AG09319 (cell line): ENCODE measurements at regions not wholly inside any gene's neighbourhood (a gene's known extent, or its start where the extent isn't known, plus 50 kb on each side); places are given as distances from the start of the nearest gene placed in this dataset.
"Not testable (repeated sequence)": the region's sequence is repeated elsewhere in the genome, so short reads cannot be mapped to it uniquely, and the experiment has no call there.

Experiments used
- DNase-seq: peaks from one replicate; pipeline ENCODE4 v3.0.0-alpha.2; 2010; ENCODE audit warnings: low read depth; ENCODE audit errors: extremely low read depth
- TF ChIP-seq, protein P1 (sequence below): IDR thresholded peaks from 2 replicates; pipeline ENCODE4 v1.5.1; 2011; ENCODE audit warnings: low read depth, mild to moderate bottlenecking, inconsistent platforms, low read length, moderate library complexity

DNA sequence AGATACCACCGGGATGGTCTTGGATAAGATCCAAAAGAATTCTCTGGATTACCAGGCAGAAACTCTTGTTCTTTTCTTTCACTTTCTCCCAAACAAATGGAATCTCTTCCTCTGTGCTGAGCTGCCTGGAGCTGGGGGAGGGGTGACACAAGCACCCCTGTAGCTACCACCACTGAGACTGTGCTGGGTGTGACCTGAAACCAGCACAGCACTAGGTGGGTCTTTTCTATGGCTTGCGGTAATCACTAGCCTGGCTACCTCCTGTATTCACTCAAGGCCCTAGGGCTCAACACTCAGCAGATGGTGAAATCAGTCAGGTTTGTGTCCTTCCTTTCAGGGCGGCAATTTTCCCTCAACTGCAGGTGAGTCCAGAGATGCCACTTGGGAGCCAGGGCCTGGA lies 122.4 kb upstream of the CENPW start:
- DNase-seq = no peak
- TF ChIP-seq, protein P1, sequence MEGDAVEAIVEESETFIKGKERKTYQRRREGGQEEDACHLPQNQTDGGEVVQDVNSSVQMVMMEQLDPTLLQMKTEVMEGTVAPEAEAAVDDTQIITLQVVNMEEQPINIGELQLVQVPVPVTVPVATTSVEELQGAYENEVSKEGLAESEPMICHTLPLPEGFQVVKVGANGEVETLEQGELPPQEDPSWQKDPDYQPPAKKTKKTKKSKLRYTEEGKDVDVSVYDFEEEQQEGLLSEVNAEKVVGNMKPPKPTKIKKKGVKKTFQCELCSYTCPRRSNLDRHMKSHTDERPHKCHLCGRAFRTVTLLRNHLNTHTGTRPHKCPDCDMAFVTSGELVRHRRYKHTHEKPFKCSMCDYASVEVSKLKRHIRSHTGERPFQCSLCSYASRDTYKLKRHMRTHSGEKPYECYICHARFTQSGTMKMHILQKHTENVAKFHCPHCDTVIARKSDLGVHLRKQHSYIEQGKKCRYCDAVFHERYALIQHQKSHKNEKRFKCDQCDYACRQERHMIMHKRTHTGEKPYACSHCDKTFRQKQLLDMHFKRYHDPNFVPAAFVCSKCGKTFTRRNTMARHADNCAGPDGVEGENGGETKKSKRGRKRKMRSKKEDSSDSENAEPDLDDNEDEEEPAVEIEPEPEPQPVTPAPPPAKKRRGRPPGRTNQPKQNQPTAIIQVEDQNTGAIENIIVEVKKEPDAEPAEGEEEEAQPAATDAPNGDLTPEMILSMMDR = no peak

DNA sequence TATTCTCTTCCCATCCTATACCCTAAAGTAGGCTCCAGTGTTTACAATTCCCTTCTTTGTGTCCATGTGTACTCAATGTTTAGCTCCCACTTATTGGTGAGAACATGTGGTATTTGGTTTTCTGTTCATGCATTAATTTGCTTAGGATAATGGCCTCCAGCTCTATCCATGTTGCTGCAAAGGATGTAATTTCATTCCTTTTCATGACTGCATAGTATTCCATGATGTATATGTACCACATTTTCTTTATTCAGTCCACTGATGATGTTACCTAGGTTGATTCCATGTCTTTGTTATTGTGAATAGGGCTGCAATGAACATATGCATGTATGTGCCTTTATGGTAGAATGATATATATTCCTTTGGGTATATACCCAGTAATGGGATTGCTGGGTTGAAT lies 119.0 kb upstream of the CENPW start:
- DNase-seq = not testable (repeated sequence)

DNA sequence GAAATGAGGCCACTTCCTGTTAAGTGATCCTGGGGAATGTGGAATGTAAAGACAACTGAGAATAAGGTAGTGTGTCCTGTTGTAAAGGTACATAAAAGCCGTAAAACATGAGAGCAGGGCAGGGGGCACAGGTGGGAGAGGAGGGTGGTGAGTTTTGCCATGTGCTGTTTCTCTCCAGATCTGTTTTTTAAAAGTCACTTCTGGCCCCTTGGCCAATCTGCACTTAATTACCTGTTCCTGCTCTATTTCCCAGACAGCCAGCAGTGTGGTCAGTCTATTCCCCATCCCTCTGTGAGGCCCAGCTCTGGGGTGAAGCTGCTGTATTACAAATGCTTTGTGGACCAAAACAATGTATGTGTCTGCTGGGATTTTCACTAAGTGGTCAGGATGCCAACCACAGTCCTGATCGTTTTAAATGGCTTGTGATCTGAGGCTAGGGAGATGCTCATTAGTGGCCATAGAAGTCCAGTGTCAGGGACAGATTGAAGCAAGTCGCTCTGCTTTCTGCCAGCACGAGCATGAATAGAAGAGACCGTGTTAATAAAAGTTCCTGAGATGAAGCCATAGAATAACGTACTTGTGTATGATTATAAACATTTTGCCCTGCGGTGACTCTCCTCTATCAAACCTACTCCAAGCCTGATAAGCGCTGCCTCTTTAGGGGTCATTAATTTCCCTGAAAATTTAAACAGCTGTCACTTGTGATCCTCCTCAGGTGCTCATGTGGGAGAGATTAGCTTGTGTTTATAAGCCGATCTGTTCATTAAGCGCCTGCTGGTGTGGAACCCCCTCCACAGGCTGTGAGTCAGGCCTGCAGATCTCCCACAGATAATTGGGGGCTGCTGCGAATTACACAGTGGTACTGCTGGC lies 111.8 kb upstream of the CENPW start:
- TF ChIP-seq, protein P1 = no peak
- no peak for DNase-seq

DNA sequence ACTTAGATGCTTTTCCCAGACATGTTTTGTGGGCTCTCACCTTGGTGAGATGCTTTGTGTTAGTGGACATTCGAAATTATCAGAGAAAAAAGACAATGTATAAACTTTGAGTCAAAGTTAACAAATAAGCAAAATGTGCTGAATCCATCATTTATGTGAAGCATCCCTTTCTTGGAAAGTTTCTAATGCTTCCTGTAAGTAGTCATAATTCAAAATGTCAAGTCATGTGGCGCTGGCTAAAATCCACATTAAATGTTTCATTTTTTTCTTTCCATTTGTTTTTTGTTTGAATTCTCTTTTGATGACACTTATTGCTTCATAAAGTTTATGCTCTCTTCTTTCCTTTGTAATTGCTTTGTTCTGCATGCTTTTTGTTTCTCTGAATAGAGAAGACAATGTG lies 107.2 kb upstream of the CENPW start:
- no peak for DNase-seq
- TF ChIP-seq, protein P1 = no peak

DNA sequence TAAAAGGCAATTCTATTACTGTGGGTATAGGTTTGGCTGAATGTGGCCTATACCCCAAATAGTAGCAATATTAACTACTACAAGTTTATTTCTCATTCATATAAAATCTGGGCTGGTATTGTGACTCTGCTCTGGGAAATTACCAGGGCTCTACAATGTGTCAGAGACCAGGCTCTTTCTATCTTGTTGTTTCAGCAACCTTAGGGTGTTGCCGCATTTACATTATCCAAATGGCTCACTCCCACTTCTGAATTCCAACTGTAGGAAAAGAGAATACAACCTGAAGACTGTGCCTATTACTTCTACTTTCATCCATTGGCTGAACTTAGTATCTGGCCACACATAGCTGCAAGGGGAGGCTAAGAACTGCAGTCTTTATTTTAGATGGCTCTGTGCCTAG lies 106.7 kb upstream of the CENPW start:
- DNase-seq = no peak

DNA sequence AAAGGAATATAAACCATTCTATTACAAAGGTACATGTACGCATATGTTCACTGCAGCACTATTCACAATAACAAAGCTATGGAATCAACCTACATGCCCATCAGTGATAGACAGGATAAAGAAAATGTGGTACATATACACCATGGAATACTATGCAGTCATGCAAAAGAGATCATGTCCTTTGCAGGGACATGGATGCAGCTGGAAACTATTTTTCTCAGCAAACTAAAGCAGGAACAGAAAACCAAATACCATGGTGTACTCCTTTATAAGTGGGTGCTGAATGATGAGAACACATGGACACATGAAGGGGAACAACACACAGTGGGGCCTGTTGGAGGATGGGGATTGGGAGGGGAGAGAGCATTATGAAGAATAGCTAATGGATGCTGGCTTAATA lies 104.6 kb upstream of the CENPW start:
- DNase-seq = no peak
- TF ChIP-seq, protein P1 = no peak

More for the DNA sequence above, 106.7 kb upstream of the CENPW start:
- TF ChIP-seq, protein P1 = no peak

DNA sequence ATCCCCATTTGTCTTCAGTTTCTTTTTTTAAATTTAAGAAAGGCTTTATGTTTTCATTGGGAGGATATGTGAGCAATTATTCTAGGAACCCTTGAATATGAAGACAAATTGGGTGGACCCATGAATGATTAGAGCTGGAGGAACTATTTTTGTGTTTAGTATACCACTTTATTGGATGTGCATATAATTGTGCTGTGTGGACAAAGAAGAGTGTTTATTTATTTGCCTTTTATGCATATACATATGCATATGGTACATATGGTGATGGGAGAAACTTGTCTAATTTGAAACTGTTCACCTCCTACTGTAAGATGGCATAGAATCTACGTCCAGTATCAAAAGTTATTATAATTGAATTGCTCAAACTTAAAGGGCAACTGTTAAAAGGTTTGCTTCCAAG lies 94.8 kb upstream of the CENPW start:
- no peak for DNase-seq
- TF ChIP-seq, protein P1 = no peak

DNA sequence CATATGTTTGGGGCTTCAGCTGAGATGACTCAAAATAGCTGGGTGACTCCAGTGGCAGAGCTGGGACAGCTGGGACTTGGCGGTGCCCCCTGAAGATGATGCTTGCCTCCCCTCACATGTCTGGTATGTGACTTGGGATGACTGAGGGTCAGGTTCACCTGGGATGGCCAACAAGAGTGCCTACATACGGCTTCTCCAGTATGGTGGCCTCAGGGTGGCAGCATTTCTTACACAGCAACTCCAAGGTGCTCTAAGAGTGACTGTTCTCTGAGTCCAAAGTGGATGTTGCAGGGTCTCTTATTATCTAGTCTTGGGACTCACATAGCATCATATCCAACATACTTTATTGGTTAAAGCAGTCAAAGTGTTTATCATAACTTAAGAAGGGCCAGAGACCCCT lies 87.8 kb upstream of the CENPW start:
- DNase-seq = no peak
- TF ChIP-seq, protein P1 = no peak
